ENCODE measurements at regions not wholly inside any gene's neighbourhood (a gene's known extent, or its start where the extent isn't known, plus 50 kb on each side); places are given as distances from the start of the nearest gene placed in this dataset.

GRCh38 chr5:42321785-42322184 lies 101.5 kb upstream of the GHR start:
- Histone ChIP-seq H3K23ac (ENCODE audit: insufficient read length, low read depth, low read length) (no peak overlapping the region), H3K4ac (ENCODE audit: low read depth, low read length) (no peak overlapping the region), H4K91ac (ENCODE audit: insufficient read length, low read depth, low read length) (no peak overlapping the region), H2BK12ac (ENCODE audit: insufficient read length, low read depth, low read length) (no peak overlapping the region), H2BK15ac (ENCODE audit: low read depth, low read length) (no peak overlapping the region), H3K9me3 (ENCODE audit: control insufficient read depth, low read depth, low read length) (peaks cover 10% of the 10 kb centered on the region), H4K20me1 (ENCODE audit: control insufficient read depth, insufficient read depth, insufficient read length) (no peaks in the 10 kb centered on the region), H3K4me2 (ENCODE audit: insufficient read depth, insufficient read length, low read length) (no peak overlapping the region), H4K8ac (replicated peaks; ENCODE audit: insufficient read length, low read depth, low read length) (no peak overlapping the region), H3K56ac (ENCODE audit: insufficient read length, low read depth, low read length) (no peak overlapping the region), H2AFZ (ENCODE audit: low read length) (peak overlapping the region; percentile 16), H2BK5ac (ENCODE audit: insufficient read length, low read length) (no peak overlapping the region), H2BK20ac (ENCODE audit: low read depth, low read length, poor library complexity, severe bottlenecking) (no peak overlapping the region), H3K14ac (ENCODE audit: insufficient read depth, low read length) (no peak overlapping the region; the same call in 1 of the 2 replicates), H3K27ac (ENCODE audit: insufficient read length, low read depth, low read length) (no peak overlapping the region), H3T11ph (ENCODE audit: low read length) (no peak overlapping the region), H3K23me2 (ENCODE audit: insufficient read length, low read depth, low read length, poor library complexity, severe bottlenecking) (no peaks in the 10 kb centered on the region), H3K79me1 (ENCODE audit: insufficient read depth, low read depth, low read length, poor library complexity, severe bottlenecking) (no peaks in the 10 kb centered on the region), H4K5ac (ENCODE audit: insufficient read length, low read depth, low read length) (no peak overlapping the region), H2AK5ac (ENCODE audit: insufficient read length, low read length) (no peak overlapping the region), H2BK120ac (ENCODE audit: low read depth, low read length, poor library complexity, severe bottlenecking) (no peak overlapping the region), H3K18ac (ENCODE audit: insufficient read length, low read depth, low read length) (peak overlapping the region; percentile 75), H3K27me3 (ENCODE audit: insufficient read depth, low read length) (no peaks in the 10 kb centered on the region), H3K4me1 (ENCODE audit: insufficient read depth, low read length) (no peaks in the 10 kb centered on the region; the same call in 1 of the 2 replicates), H3K9ac (ENCODE audit: extremely low read depth, insufficient read length, low read length) (no peak overlapping the region), H3K79me2 (ENCODE audit: insufficient read depth, low read length) (no peaks in the 10 kb centered on the region)
- DNase-seq: no peak
- H3K36me3 Mint-ChIP-seq (ENCODE audit: insufficient read depth in 1 of 3, low read depth in 3 of 3): peaks cover 25 to 30% (median 29%) of the 10 kb centered on the region in 3 experiments
- peaks cover 0 to 5% of the 10 kb centered on the region in 2 experiments; a peak in 2 of 4 replicates for H3K4me1 Mint-ChIP-seq
- H3K27ac Mint-ChIP-seq: peak overlapping the region in 1 of 3 experiments; percentile 50; a peak in 2 of 7 replicates
- H3K9me3 Mint-ChIP-seq: peaks cover 26 to 48% of the 10 kb centered on the region in 2 experiments
- no peak overlapping the region for H3K4me3 Mint-ChIP-seq
- WGBS (ENCODE audit: extremely low coverage, insufficient read length, low lambda C conversion rate): no CpG with 5 or more reads among the region's 1 CpG
- no peak for TF ChIP-seq CTCF (conservative IDR thresholded peaks at IDR 0.05)
- peaks cover 1% of the 10 kb centered on the region; the same call in 1 of the 2 replicates for H3K27me3 Mint-ChIP-seq (ENCODE audit: low read depth)
